OCI-LY7 (cell line): ENCODE measurements at regions not wholly inside any gene's neighbourhood (a gene's known extent, or its start where the extent isn't known, plus 50 kb on each side); places are given as distances from the start of the nearest gene placed in this dataset.
"Not testable (repeated sequence)": the region's sequence is repeated elsewhere in the genome, so short reads cannot be mapped to it uniquely, and the experiment has no call there.

ENCODE experiments used
- BruUV-seq: library from RNA; stranded (reverse); fragments of 400-500 nt; replicated peaks from 2 replicates; lab custom pipeline; 2021; lab: Mats Ljungman, UMichigan
- CTCF ChIA-PET: fragments of 300-600 bp; sonication (Branson Sonifier 250); formaldehyde crosslinking; loops from one replicate; lab custom pipeline; 2022; ENCODE audit warnings: antibody characterized with exemption; ENCODE audit not compliant: unreplicated experiment; lab: Charles Lee
- POLR2A ChIA-PET: fragments of 300-600 bp; sonication (Branson Sonifier 250); formaldehyde crosslinking; loops from one replicate; lab custom pipeline; 2022; ENCODE audit warnings: antibody characterized with exemption; lab: Charles Lee
- DNase-seq: peaks from one replicate; pipeline ENCODE4 v3.0.0-alpha.2; 2015; ENCODE audit warnings: low spot score
- H2AFZ ChIP-seq: fragments of 200-600 bp; sonication (generic), shearing (Covaris generic); 2 replicates; pipeline ENCODE4 v1.6.1; 2014; ENCODE audit warnings: mild to moderate bottlenecking, antibody characterized with exemption, low read length, moderate library complexity
- H3K27ac ChIP-seq: fragments of 200-600 bp; sonication (generic); 2 replicates; pipeline ENCODE4 v1.5.1; 2014; ENCODE audit warnings: mixed run types, low read depth, mild to moderate bottlenecking, moderate library complexity, low read length, inconsistent platforms; ENCODE audit not compliant: poor library complexity, severe bottlenecking
- H3K36me3 ChIP-seq: fragments of 200-600 bp; sonication (generic); 2 replicates; pipeline ENCODE4 v1.6.1; 2014; ENCODE audit warnings: mild to moderate bottlenecking, antibody characterized with exemption, low read length, moderate library complexity, mixed read lengths; ENCODE audit not compliant: insufficient read depth
- H3K4me1 ChIP-seq: fragments of 200-600 bp; sonication (generic); 2 replicates; pipeline ENCODE4 v1.5.1; 2014; ENCODE audit warnings: mild to moderate bottlenecking, low read length; ENCODE audit not compliant: insufficient read depth, poor library complexity, severe bottlenecking
- H3K4me2 ChIP-seq: fragments of 200-600 bp; sonication (generic); 2 replicates; pipeline ENCODE4 v1.6.1; 2014; ENCODE audit warnings: mild to moderate bottlenecking, low read length
- H3K4me3 ChIP-seq: fragments of 200-600 bp; sonication (generic); 2 replicates; pipeline ENCODE4 v1.5.1; 2014; ENCODE audit warnings: mild to moderate bottlenecking, low read depth, low read length; ENCODE audit not compliant: poor library complexity, severe bottlenecking
- H3K79me2 ChIP-seq: fragments of 200-600 bp; sonication (generic); 2 replicates; pipeline ENCODE4 v1.6.1; 2016; ENCODE audit warnings: low read depth, mild to moderate bottlenecking, low read length, moderate library complexity, mixed read lengths; ENCODE audit not compliant: insufficient read depth
- H3K9me2 ChIP-seq: fragments of 200-600 bp; sonication (generic); 2 replicates; pipeline ENCODE4 v1.6.1; 2016; ENCODE audit warnings: mild to moderate bottlenecking, low read length, mixed read lengths; ENCODE audit not compliant: insufficient read depth
- H3K9me3 ChIP-seq: fragments of 200-600 bp; sonication (generic); 2 replicates; pipeline ENCODE4 v1.6.1; 2014; ENCODE audit warnings: mild to moderate bottlenecking, mixed run types, low read length, mixed read lengths
- H4K20me1 ChIP-seq: fragments of 200-600 bp; sonication (generic); 2 replicates; pipeline ENCODE4 v1.6.1; 2014; ENCODE audit warnings: mild to moderate bottlenecking, antibody characterized with exemption, low read length, moderate library complexity, mixed read lengths; ENCODE audit not compliant: insufficient read depth
- EZH2phosphoT487 ChIP-seq: fragments of 200-600 bp; sonication (generic); IDR thresholded peaks from 2 replicates; pipeline ENCODE4 v1.6.1; 2018; ENCODE audit warnings: low read depth, borderline replicate concordance, mild to moderate bottlenecking, mixed run types, antibody characterized with exemption, low read length, moderate library complexity, mixed read lengths
- intact Hi-C: fragments of 100-400 bp; cut with micrococcal nuclease; formaldehyde crosslinking; loops from one replicate; pipeline ENCODE4 v1.10.0; 2022; ENCODE audit not compliant: unreplicated experiment
- TF ChIP-seq, protein P1 (sequence below): fragments of 200-600 bp; sonication (generic); conservative IDR thresholded peaks from 2 replicates; pipeline ENCODE4 v1.5.1; 2014; ENCODE audit warnings: mild to moderate bottlenecking, antibody characterized with exemption, low read length, moderate library complexity, mixed read lengths

GRCh38 chr6:134619077-134619476 is 301.2 kb upstream of the SGK1 start:
- Histone ChIP-seq H3K27ac (no peak overlapping the region), H3K4me3 (no peak overlapping the region), H3K79me2 (no peaks in the 10 kb centered on the region), H3K9me2 (no peaks in the 10 kb centered on the region), H4K20me1 (no peaks in the 10 kb centered on the region), H2AFZ (no peak overlapping the region), H3K4me2 (no peak overlapping the region), H3K36me3 (no peaks in the 10 kb centered on the region), H3K9me3 (no peaks in the 10 kb centered on the region), H3K4me1 (no peaks in the 10 kb centered on the region)
- TF ChIP-seq, protein P1, sequence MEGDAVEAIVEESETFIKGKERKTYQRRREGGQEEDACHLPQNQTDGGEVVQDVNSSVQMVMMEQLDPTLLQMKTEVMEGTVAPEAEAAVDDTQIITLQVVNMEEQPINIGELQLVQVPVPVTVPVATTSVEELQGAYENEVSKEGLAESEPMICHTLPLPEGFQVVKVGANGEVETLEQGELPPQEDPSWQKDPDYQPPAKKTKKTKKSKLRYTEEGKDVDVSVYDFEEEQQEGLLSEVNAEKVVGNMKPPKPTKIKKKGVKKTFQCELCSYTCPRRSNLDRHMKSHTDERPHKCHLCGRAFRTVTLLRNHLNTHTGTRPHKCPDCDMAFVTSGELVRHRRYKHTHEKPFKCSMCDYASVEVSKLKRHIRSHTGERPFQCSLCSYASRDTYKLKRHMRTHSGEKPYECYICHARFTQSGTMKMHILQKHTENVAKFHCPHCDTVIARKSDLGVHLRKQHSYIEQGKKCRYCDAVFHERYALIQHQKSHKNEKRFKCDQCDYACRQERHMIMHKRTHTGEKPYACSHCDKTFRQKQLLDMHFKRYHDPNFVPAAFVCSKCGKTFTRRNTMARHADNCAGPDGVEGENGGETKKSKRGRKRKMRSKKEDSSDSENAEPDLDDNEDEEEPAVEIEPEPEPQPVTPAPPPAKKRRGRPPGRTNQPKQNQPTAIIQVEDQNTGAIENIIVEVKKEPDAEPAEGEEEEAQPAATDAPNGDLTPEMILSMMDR = no peak
- no peak for TF ChIP-seq EZH2phosphoT487
- no TSS peak for BruUV-seq
- ChIA-PET POLR2A (interaction anchor here (0.7 to 1.0 kb wide), 2 partner anchors 9 to 82 kb away, joined by 3 read pairs; no protein-coding TSS in a partner anchor), CTCF (no interaction called here)
- intact Hi-C loops = no loop called here
- DNase-seq = peak; percentile 43

DNA sequence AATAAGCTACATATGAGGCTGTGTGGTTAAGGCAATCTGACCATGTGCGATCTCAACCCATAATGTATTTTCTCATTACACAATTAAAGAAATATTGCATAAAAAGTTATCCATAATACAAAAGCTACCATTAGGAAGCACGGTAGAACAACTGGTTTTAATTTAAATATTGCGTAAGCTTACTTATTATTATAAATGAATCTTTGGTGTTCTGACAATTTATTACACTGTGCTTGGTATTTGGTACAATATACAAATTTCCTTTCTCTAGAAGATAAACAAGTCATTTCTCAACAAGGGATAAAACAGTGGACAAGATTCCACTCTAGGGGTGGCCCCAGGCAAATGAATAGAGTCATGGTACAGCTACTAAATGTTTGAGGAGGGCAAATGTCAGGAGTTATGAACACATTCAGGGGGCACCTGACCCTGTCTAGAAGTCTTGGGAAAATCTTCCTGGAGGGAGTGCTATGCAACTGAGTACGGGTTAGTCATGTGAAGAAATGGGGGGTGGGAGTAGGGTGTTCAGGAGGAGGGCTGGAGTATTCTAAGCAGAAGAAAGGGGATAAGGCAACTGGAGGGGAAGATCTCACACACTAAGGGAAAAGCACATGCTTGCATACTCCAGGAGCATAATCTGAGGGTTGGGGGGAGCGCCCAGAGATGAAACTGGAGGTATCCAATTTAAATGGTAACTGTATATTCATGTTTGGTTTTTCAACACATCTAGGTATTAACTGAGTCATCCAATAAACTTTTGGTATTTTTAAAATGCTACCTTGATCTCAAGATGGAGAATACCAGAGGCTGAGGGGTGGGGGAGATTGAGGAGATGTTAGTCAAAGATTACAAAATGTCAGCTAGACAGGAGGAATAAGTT is 296.9 kb upstream of the SGK1 start:
- no peak overlapping the region for H3K27ac ChIP-seq
- no peak for DNase-seq
- POLR2A ChIA-PET = interaction anchor here (0.5 to 1.0 kb wide), 7 partner anchors 21 to 581 kb away, joined by 3 to 6 read pairs (median 3); no protein-coding TSS in a partner anchor
- TF ChIP-seq, protein P1 = no peak
- TF ChIP-seq EZH2phosphoT487 = no peak
- no peaks in the 10 kb centered on the region for H4K20me1 ChIP-seq
- CTCF ChIA-PET = no interaction called here
- no peaks in the 10 kb centered on the region for H3K9me2 ChIP-seq
- BruUV-seq = no TSS peak
- H3K4me2 ChIP-seq = no peak overlapping the region
- H3K9me3 ChIP-seq = no peaks in the 10 kb centered on the region
- no peak overlapping the region for H2AFZ ChIP-seq
- H3K4me1 ChIP-seq = no peaks in the 10 kb centered on the region
- intact Hi-C loops = no loop called here
- H3K36me3 ChIP-seq = no peaks in the 10 kb centered on the region
- no peak overlapping the region for H3K4me3 ChIP-seq
- no peaks in the 10 kb centered on the region for H3K79me2 ChIP-seq

- DNase-seq, intact Hi-C loops, H3K4me3 ChIP-seq, H3K4me1 ChIP-seq, H3K79me2 ChIP-seq, H3K27ac ChIP-seq, H4K20me1 ChIP-seq, CTCF ChIA-PET, H3K9me3 ChIP-seq, H3K9me2 ChIP-seq, H3K36me3 ChIP-seq, POLR2A ChIA-PET, H2AFZ ChIP-seq, H3K4me2 ChIP-seq, BruUV-seq: not testable (repeated sequence)
Observed at GRCh38 chr6:134612128-134612527, 294.2 kb upstream of the SGK1 start.
